SK-N-SH (cell line): ENCODE measurements at regions not wholly inside any gene's neighbourhood (a gene's known extent, or its start where the extent isn't known, plus 50 kb on each side); places are given as distances from the start of the nearest gene placed in this dataset.

Source experiments
- CTCF ChIA-PET: fragments of 300-600, 350-600 bp; formaldehyde crosslinking; extraction: SDS; loops from one replicate; lab custom pipeline; 2021; lab: Yijun Ruan, JAX
- POLR2A ChIA-PET: fragments of 350-600 bp; sonication (Branson Sonifier 250); formaldehyde crosslinking; extraction: SDS; loops from one replicate; lab custom pipeline; 2020; ENCODE audit warnings: antibody characterized with exemption, inconsistent platforms; lab: Yijun Ruan, JAX
- DNase-seq: peaks from one replicate; pipeline ENCODE4 v3.0.0; 2012
- H2AFZ ChIP-seq: fragments of 200-600 bp; sonication (generic); 2 replicates; pipeline ENCODE4 v1.8.1; 2016; ENCODE audit warnings: antibody characterized with exemption, mild to moderate bottlenecking, low read depth
- H3F3A ChIP-seq: fragments of 200-600 bp; sonication (generic); replicated peaks from 2 replicates; pipeline ENCODE3; 2016; ENCODE audit warnings: antibody characterized with exemption, mild to moderate bottlenecking; ENCODE audit not compliant: insufficient read depth
- H3K27ac ChIP-seq, 2 experiments: fragments of 200-500 bp in 1 of 2; fragments of 200-600 bp in 1 of 2; sonication (Bioruptor generic) in 1 of 2; sonication (generic), shearing (Covaris generic) in 1 of 2; 2 replicates each; pipeline versions ENCODE4 v1.5.1 to v1.6.1; 2014 to 2016; ENCODE audit warnings: low read depth in 2 of 2, inconsistent platforms in 1 of 2, low read length in 1 of 2, mild to moderate bottlenecking in 1 of 2, mixed read lengths in 1 of 2
- H3K27me3 ChIP-seq: fragments of 200-600 bp; sonication (generic), shearing (Covaris generic); 2 replicates; pipeline ENCODE4 v1.6.1; 2016; ENCODE audit warnings: mixed run types; ENCODE audit not compliant: insufficient read depth
- H3K36me3 ChIP-seq, 2 experiments: fragments of 200-500 bp in 1 of 2; fragments of 200-600 bp in 1 of 2; sonication (Bioruptor generic) in 1 of 2; sonication (generic) in 1 of 2; replicated peaks in 1 of 2; 2 replicates each; pipeline versions ENCODE3 to v1.5.1; 2014 to 2016; ENCODE audit warnings: low read length in 1 of 2, mild to moderate bottlenecking in 1 of 2; ENCODE audit not compliant: insufficient read depth in 2 of 2, control insufficient read depth in 1 of 2
- H3K4me1 ChIP-seq, 2 experiments: fragments of 200-500 bp in 1 of 2; fragments of 200-600 bp in 1 of 2; sonication (Bioruptor generic) in 1 of 2; sonication (generic), shearing (Covaris generic) in 1 of 2; 2 replicates each; pipeline versions ENCODE4 v1.5.1 to v1.6.1; 2014 to 2016; ENCODE audit warnings: low read depth in 1 of 2, low read length in 1 of 2, mixed run types in 1 of 2; ENCODE audit not compliant: insufficient read depth in 2 of 2, control insufficient read depth in 1 of 2
- H3K4me2 ChIP-seq: fragments of 200-600 bp; sonication (generic), shearing (Covaris generic); 2 replicates; pipeline ENCODE4 v1.6.1; 2017; ENCODE audit warnings: mixed run types
- H3K4me3 ChIP-seq, 2 experiments: fragments of 200-500 bp in 1 of 2; fragments of 200-600 bp in 1 of 2; sonication (Bioruptor generic) in 1 of 2; sonication (generic), shearing (Covaris generic) in 1 of 2; 2 replicates each; pipeline versions ENCODE4 v1.5.1 to v1.8.1; 2014 to 2016; ENCODE audit warnings: low read depth in 2 of 2, inconsistent platforms in 1 of 2, low read length in 1 of 2, mild to moderate bottlenecking in 1 of 2, mixed read lengths in 1 of 2, moderate library complexity in 1 of 2
- H3K79me2 ChIP-seq: fragments of 200-600 bp; sonication (generic); 2 replicates; pipeline ENCODE4 v1.8.1; 2017; ENCODE audit warnings: mild to moderate bottlenecking; ENCODE audit not compliant: insufficient read depth
- H3K9ac ChIP-seq: fragments of 200-600 bp; sonication (generic); 2 replicates; pipeline ENCODE4 v1.6.1; 2017; ENCODE audit warnings: mixed run types
- H3K9me2 ChIP-seq: fragments of 200-600 bp; sonication (generic); 2 replicates; pipeline ENCODE4 v1.6.1; 2017; ENCODE audit warnings: mixed run types
- H3K9me3 ChIP-seq: fragments of 200-600 bp; sonication (generic); 2 replicates; pipeline ENCODE4 v1.6.1; 2017; ENCODE audit warnings: mixed run types, mild to moderate bottlenecking, moderate library complexity
- H4K20me1 ChIP-seq: fragments of 200-600 bp; sonication (generic); 2 replicates; pipeline ENCODE4 v1.6.1; 2017; ENCODE audit warnings: mild to moderate bottlenecking, mixed run types; ENCODE audit not compliant: insufficient read depth
- CTCF ChIP-seq: fragments of 200-600 bp; sonication (generic); IDR thresholded peaks from 2 replicates; pipeline ENCODE4 v1.6.1; 2017; ENCODE audit warnings: antibody characterized with exemption, mild to moderate bottlenecking, moderate library complexity
- ELF1 ChIP-seq: IDR thresholded peaks from 2 replicates; pipeline ENCODE4 v1.4.0; 2012
- GATA2 ChIP-seq: sonication (generic); formaldehyde crosslinking; IDR thresholded peaks from 2 replicates; pipeline ENCODE4 v1.5.0; 2020; ENCODE audit warnings: mild to moderate bottlenecking, missing genetic modification reagents
- MAX ChIP-seq: IDR thresholded peaks from 2 replicates; pipeline ENCODE4 v1.4.0; 2012; ENCODE audit warnings: low read depth
- MEF2A ChIP-seq: IDR thresholded peaks from 2 replicates; pipeline ENCODE4 v1.4.0; 2012; ENCODE audit warnings: low read depth, borderline replicate concordance
- MXI1 ChIP-seq: IDR thresholded peaks from 2 replicates; pipeline ENCODE4 v1.6.1; 2012; ENCODE audit warnings: mild to moderate bottlenecking, low read depth, low read length, improper control_type of control experiment
- PBX3 ChIP-seq: IDR thresholded peaks from 2 replicates; pipeline ENCODE4; 2012
- RAD21 ChIP-seq: IDR thresholded peaks from 2 replicates; pipeline ENCODE4 v1.6.1; 2012; ENCODE audit warnings: mild to moderate bottlenecking, low read length
- RXRA ChIP-seq: IDR thresholded peaks from 2 replicates; pipeline ENCODE4 v1.4.0; 2012; ENCODE audit warnings: low read depth, mild to moderate bottlenecking, borderline replicate concordance
- TEAD4 ChIP-seq: IDR thresholded peaks from 2 replicates; pipeline ENCODE4 v1.4.0; 2012; ENCODE audit warnings: mild to moderate bottlenecking, borderline replicate concordance; ENCODE audit not compliant: insufficient read depth
- USF2 ChIP-seq: fragments of 150-350 bp; IDR thresholded peaks from 2 replicates; pipeline ENCODE4 v1.6.1; 2017; ENCODE audit warnings: antibody characterized with exemption, low read length, low read depth, borderline replicate concordance
- WGBS: methylation state at CpG from one replicate; pipeline ENCODE4 v1.1.6; 2017; ENCODE audit warnings: low lambda C conversion rate; 5-methylcytosine and 5-hydroxymethylcytosine counted together
- TF ChIP-seq, protein P1 (sequence below): IDR thresholded peaks from 2 replicates; pipeline ENCODE4 v1.6.1; 2012; ENCODE audit warnings: mild to moderate bottlenecking, low read depth, low read length, moderate library complexity

GRCh38 chr3:177499779-177500423 lies 302.6 kb upstream of the TBL1XR1 start:
- Histone ChIP-seq H3K9ac (no peak overlapping the region), H3K27ac (no peak overlapping the region), H3K36me3 (no peaks in the 10 kb centered on the region), H3K9me2 (no peaks in the 10 kb centered on the region), H3K4me3 (no peak overlapping the region), H3K4me2 (no peak overlapping the region), H2AFZ (no peak overlapping the region), H4K20me1 (no peaks in the 10 kb centered on the region), H3K9me3 (no peaks in the 10 kb centered on the region), H3F3A (no peaks in the 10 kb centered on the region), H3K27me3 (no peaks in the 10 kb centered on the region), H3K4me1 (no peaks in the 10 kb centered on the region), H3K79me2 (no peaks in the 10 kb centered on the region)
- ChIA-PET CTCF (no interaction called here), POLR2A (no interaction called here)
- no peak for DNase-seq
- WGBS, result 93% methylated on average over 8 of the region's 8 CpGs
- TF ChIP-seq TEAD4 (no peak), RXRA (no peak), RAD21 (no peak), PBX3 (no peak), GATA2 (CRISPR knock-in tag) (no peak), MXI1 (no peak), MEF2A (no peak), CTCF (no peak), USF2 (no peak), MAX (no peak), ELF1 (no peak)
- TF ChIP-seq, protein P1, sequence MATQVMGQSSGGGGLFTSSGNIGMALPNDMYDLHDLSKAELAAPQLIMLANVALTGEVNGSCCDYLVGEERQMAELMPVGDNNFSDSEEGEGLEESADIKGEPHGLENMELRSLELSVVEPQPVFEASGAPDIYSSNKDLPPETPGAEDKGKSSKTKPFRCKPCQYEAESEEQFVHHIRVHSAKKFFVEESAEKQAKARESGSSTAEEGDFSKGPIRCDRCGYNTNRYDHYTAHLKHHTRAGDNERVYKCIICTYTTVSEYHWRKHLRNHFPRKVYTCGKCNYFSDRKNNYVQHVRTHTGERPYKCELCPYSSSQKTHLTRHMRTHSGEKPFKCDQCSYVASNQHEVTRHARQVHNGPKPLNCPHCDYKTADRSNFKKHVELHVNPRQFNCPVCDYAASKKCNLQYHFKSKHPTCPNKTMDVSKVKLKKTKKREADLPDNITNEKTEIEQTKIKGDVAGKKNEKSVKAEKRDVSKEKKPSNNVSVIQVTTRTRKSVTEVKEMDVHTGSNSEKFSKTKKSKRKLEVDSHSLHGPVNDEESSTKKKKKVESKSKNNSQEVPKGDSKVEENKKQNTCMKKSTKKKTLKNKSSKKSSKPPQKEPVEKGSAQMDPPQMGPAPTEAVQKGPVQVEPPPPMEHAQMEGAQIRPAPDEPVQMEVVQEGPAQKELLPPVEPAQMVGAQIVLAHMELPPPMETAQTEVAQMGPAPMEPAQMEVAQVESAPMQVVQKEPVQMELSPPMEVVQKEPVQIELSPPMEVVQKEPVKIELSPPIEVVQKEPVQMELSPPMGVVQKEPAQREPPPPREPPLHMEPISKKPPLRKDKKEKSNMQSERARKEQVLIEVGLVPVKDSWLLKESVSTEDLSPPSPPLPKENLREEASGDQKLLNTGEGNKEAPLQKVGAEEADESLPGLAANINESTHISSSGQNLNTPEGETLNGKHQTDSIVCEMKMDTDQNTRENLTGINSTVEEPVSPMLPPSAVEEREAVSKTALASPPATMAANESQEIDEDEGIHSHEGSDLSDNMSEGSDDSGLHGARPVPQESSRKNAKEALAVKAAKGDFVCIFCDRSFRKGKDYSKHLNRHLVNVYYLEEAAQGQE, result no peak
